CD4-positive, alpha-beta T cell (primary cell): ENCODE measurements at regions not wholly inside any gene's neighbourhood (a gene's known extent, or its start where the extent isn't known, plus 50 kb on each side); places are given as distances from the start of the nearest gene placed in this dataset.

Experiments used
- ATAC-seq: fragments of 200-7000 bp; cut with Tn5 transposase; one replicate; pipeline ENCODE4 v1.10.0; 2022; ENCODE audit warnings: mild to moderate bottlenecking; ENCODE audit not compliant: poor library complexity
- CTCF ChIA-PET: fragments of 350-600 bp; sonication (Branson Sonifier 250); formaldehyde crosslinking; loops from one replicate; lab custom pipeline; 2021; ENCODE audit warnings: antibody characterized with exemption, inconsistent platforms; lab: Charles Lee
- POLR2A ChIA-PET: fragments of 350-600 bp; sonication (Branson Sonifier 250); formaldehyde crosslinking; loops from one replicate; lab custom pipeline; 2021; ENCODE audit warnings: antibody characterized with exemption, inconsistent platforms; lab: Charles Lee
- DNase-seq, 14 experiments: peaks; one replicate each; pipeline ENCODE4 v3.0.0-alpha.2; 2013 to 2020; ENCODE audit warnings: mixed read lengths in 2 of 14
- H3K27ac ChIP-seq, 2 donors: one replicate each; pipeline versions ENCODE4 v1.5.1 to v1.7.0; 2013; ENCODE audit warnings: low read length in 2 of 2, low read depth in 1 of 2, mild to moderate bottlenecking in 1 of 2
- H3K27me3 ChIP-seq, 2 experiments: 1 replicate in 1 of 2; 2 replicates in 1 of 2; pipeline versions ENCODE4 v1.6.1 to v1.7.0; 2013; ENCODE audit warnings: low read length in 2 of 2, control low read depth in 1 of 2, mild to moderate bottlenecking in 1 of 2, moderate library complexity in 1 of 2; ENCODE audit not compliant: insufficient read depth in 2 of 2, control insufficient read depth in 1 of 2
- H3K36me3 ChIP-seq: one replicate; pipeline ENCODE4 v1.6.1; 2013; ENCODE audit warnings: low read length, control low read depth; ENCODE audit not compliant: insufficient read depth
- H3K4me1 ChIP-seq: one replicate; pipeline ENCODE4 v1.6.1; 2013; ENCODE audit warnings: low read length, control low read depth; ENCODE audit not compliant: insufficient read depth
- H3K4me3 ChIP-seq: one replicate; pipeline ENCODE4 v1.5.1; 2013; ENCODE audit warnings: mild to moderate bottlenecking, low read length, moderate library complexity
- H3K9me3 ChIP-seq, 2 experiments: 1 replicate in 1 of 2; 2 replicates in 1 of 2; pipeline versions ENCODE4 v1.6.1 to v1.7.0; 2013; ENCODE audit warnings: low read length in 2 of 2, mild to moderate bottlenecking in 2 of 2, control low read depth in 1 of 2, moderate library complexity in 1 of 2; ENCODE audit not compliant: control insufficient read depth in 1 of 2, insufficient read depth in 1 of 2
- H3K27ac Mint-ChIP-seq: one replicate; pipeline ENCODE4 v1.8.0; 2020; ENCODE audit warnings: mixed read lengths
- H3K27me3 Mint-ChIP-seq: one replicate; pipeline ENCODE4 v1.8.0; 2021; ENCODE audit warnings: mixed read lengths
- H3K36me3 Mint-ChIP-seq: one replicate; pipeline ENCODE4 v1.8.0; 2021; ENCODE audit warnings: low read depth, mixed read lengths
- H3K4me1 Mint-ChIP-seq: one replicate; pipeline ENCODE4 v1.8.0; 2021; ENCODE audit warnings: low read depth, mixed read lengths
- H3K4me3 Mint-ChIP-seq: one replicate; pipeline ENCODE4 v1.8.0; 2020; ENCODE audit warnings: mild to moderate bottlenecking, mixed read lengths
- H3K9me3 Mint-ChIP-seq: one replicate; pipeline ENCODE4 v1.8.0; 2020; ENCODE audit warnings: mixed read lengths
- CTCF ChIP-seq: fragments of 200-600 bp; IDR thresholded peaks from one replicate; pipeline ENCODE4 v1.8.0; 2022; ENCODE audit warnings: antibody characterized with exemption, mild to moderate bottlenecking
- intact Hi-C, 2 experiments: fragments of 100-400 bp; cut with DNase I in 1 of 2; cut with micrococcal nuclease in 1 of 2; formaldehyde crosslinking; loops; one replicate each; pipeline versions ENCODE4 v1.15.1 to v1.9.0; 2023 to 2025; cut with DNase I, micrococcal nuclease

GRCh38 chr5:154646745-154647113 is 108.4 kb upstream of the LARP1 start:
- Mint-ChIP-seq H3K27ac (no peak overlapping the region), H3K36me3 (no peaks in the 10 kb centered on the region), H3K4me1 (peaks cover 16% of the 10 kb centered on the region), H3K4me3 (peak overlapping the region; percentile 82), H3K27me3 (peaks cover 29% of the 10 kb centered on the region), H3K9me3 (peaks cover 10% of the 10 kb centered on the region)
- DNase-seq (no peak), ATAC-seq (no peak)
- peaks cover 13% of the 10 kb centered on the region for H3K4me1 ChIP-seq
- peaks cover 16 to 17% of the 10 kb centered on the region in 2 experiments for H3K27me3 ChIP-seq
- H3K36me3 ChIP-seq, result no peaks in the 10 kb centered on the region
- peaks cover 0 to 12% of the 10 kb centered on the region in 2 experiments for H3K9me3 ChIP-seq
- ChIA-PET CTCF (interaction anchor here (0.6 kb wide), 2 partner anchors 144 to 577 kb away, joined by 3 read pairs; no protein-coding TSS in a partner anchor), POLR2A (no interaction called here)
- intact Hi-C loops, result loop anchor here in 1 of 2 experiments (5.0 to 10.0 kb wide), 2 partner anchors 172 to 356 kb away; partner anchors contain the start of gene HAND1
- TF ChIP-seq CTCF, result no peak
- H3K4me3 ChIP-seq, result peak overlapping the region; percentile 48
- H3K27ac ChIP-seq, result no peak overlapping the region

GRCh38 chr5:154644745-154645411 is 110.3 kb upstream of the LARP1 start:
- Mint-ChIP-seq H3K4me3 (no peak overlapping the region), H3K27me3 (peaks cover 36% of the 10 kb centered on the region)
- intact Hi-C loops, result loop anchor here (5.0 to 10.0 kb wide), 5 partner anchors 170 to 673 kb away; partner anchors contain the start of gene HAND1 (in 1 of the 2)

GRCh38 chr5:154642499-154643245 is 112.5 kb upstream of the LARP1 start:
- ChIA-PET POLR2A (no interaction called here), CTCF (no interaction called here)
- intact Hi-C loops, result loop anchor here (5.0 to 10.0 kb wide), 4 partner anchors 168 to 670 kb away; partner anchors contain the start of gene HAND1 (in 1 of the 2)
- Histone ChIP-seq H3K4me1 (peaks cover 11% of the 10 kb centered on the region), H3K36me3 (no peaks in the 10 kb centered on the region), H3K4me3 (no peak overlapping the region), H3K27me3 (peaks cover 13 to 15% of the 10 kb centered on the region in 2 experiments), H3K27ac (no peak overlapping the region), H3K9me3 (peaks cover 0 to 12% of the 10 kb centered on the region in 2 experiments)
- no peak overlapping the region for H3K27ac Mint-ChIP-seq
- H3K4me3 Mint-ChIP-seq, result no peak overlapping the region
- ATAC-seq (no peak), DNase-seq (no peak)
- TF ChIP-seq CTCF, result no peak
- peaks cover 25% of the 10 kb centered on the region for H3K27me3 Mint-ChIP-seq
- peaks cover 13% of the 10 kb centered on the region for H3K4me1 Mint-ChIP-seq
- peaks cover 10% of the 10 kb centered on the region for H3K9me3 Mint-ChIP-seq
- H3K36me3 Mint-ChIP-seq, result no peaks in the 10 kb centered on the region

More at GRCh38 chr5:154644745-154645411, 110.3 kb upstream of the LARP1 start:
- no peaks in the 10 kb centered on the region for H3K36me3 Mint-ChIP-seq
- H3K27me3 ChIP-seq, result peaks cover 16 to 18% of the 10 kb centered on the region in 2 experiments
- no peak for TF ChIP-seq CTCF
- CTCF ChIA-PET, result no interaction called here
- no peak for DNase-seq
- H3K9me3 Mint-ChIP-seq, result peaks cover 10% of the 10 kb centered on the region
- no peaks in the 10 kb centered on the region for H3K36me3 ChIP-seq
- H3K4me1 Mint-ChIP-seq, result peaks cover 16% of the 10 kb centered on the region
- H3K9me3 ChIP-seq, result peaks cover 0 to 12% of the 10 kb centered on the region in 2 experiments
- ATAC-seq, result no peak
- POLR2A ChIA-PET, result no interaction called here
- H3K27ac Mint-ChIP-seq, result no peak overlapping the region
- peaks cover 13% of the 10 kb centered on the region for H3K4me1 ChIP-seq
- H3K4me3 ChIP-seq, result no peak overlapping the region
- H3K27ac ChIP-seq, result no peak overlapping the region
